Left lung (tissue), 4 donors: ENCODE measurements at regions not wholly inside any gene's neighbourhood (a gene's known extent, or its start where the extent isn't known, plus 50 kb on each side); places are given as distances from the start of the nearest gene placed in this dataset.

ENCODE experiments used
- ATAC-seq: fragments of 200-7000 bp; cut with Tn5 transposase; one replicate; pipeline ENCODE4 v1.9.1; 2020; ENCODE audit warnings: moderate library complexity
- DNase-seq, 4 donors: peaks; one replicate each; pipeline ENCODE4 v3.0.0-alpha.2; 2013 to 2020
- H3K27ac ChIP-seq, 2 donors: fragments of 200-600 bp; sonication (generic) in 1 of 2; one replicate each; pipeline versions ENCODE4 v1.5.0 to v1.8.0; 2020 to 2021
- H3K27me3 ChIP-seq, 2 donors: fragments of 200-600 bp; sonication (generic) in 1 of 2; one replicate each; pipeline versions ENCODE4 v1.5.0 to v1.8.0; 2020 to 2021
- H3K36me3 ChIP-seq, 2 donors: fragments of 200-600 bp; sonication (generic) in 1 of 2; one replicate each; pipeline versions ENCODE4 v1.5.0 to v1.8.0; 2020 to 2021
- H3K4me1 ChIP-seq, 2 donors: fragments of 200-600 bp; one replicate each; pipeline ENCODE4 v1.8.0; 2021
- H3K4me3 ChIP-seq, 2 donors: fragments of 200-600 bp; sonication (generic) in 1 of 2; one replicate each; pipeline versions ENCODE4 v1.5.0 to v1.8.0; 2020 to 2021; ENCODE audit warnings: mild to moderate bottlenecking in 1 of 2
- H3K9me3 ChIP-seq, 2 donors: fragments of 200-600 bp; sonication (generic) in 1 of 2; one replicate each; pipeline versions ENCODE4 v1.5.0 to v1.8.0; 2020 to 2021
- CTCF ChIP-seq, 2 donors: fragments of 200-600 bp; sonication (generic) in 1 of 2; IDR thresholded peaks; one replicate each; pipeline versions ENCODE4 v1.5.0 to v1.8.0; 2021; ENCODE audit warnings: antibody characterized with exemption in 2 of 2
- intact Hi-C, 2 donors: fragments of 100-400 bp; cut with DNase I; formaldehyde crosslinking; loops; one replicate each; pipeline versions ENCODE4 v1.11.2 to v1.14.2; 2022
- donor health status: DM: no; HTN: yes; CAD: no.
- donor health status: DM: no; HTN: no; CAD: no.

GRCh38 chr4:85243857-85244256 lies 231.1 kb upstream of the ARHGAP24 start:
- Histone ChIP-seq H3K4me1 (no peaks in the 10 kb centered on the region), H3K9me3 (peaks cover 0 to 8% of the 10 kb centered on the region in 2 donors), H3K36me3 (no peaks in the 10 kb centered on the region), H3K27me3 (no peaks in the 10 kb centered on the region), H3K4me3 (no peak overlapping the region), H3K27ac (no peak overlapping the region)
- peak; percentile 25 for ATAC-seq
- peak in 1 of 4 donors; percentile 1 for DNase-seq
- intact Hi-C loops: no loop called here
- no peak for TF ChIP-seq CTCF (IDR thresholded peaks at IDR 0.05)

- peaks cover 0 to 6% of the 10 kb centered on the region in 2 donors for H3K9me3 ChIP-seq
- H3K4me3 ChIP-seq: no peak overlapping the region
- intact Hi-C loops: no loop called here
- no peaks in the 10 kb centered on the region for H3K27me3 ChIP-seq
- TF ChIP-seq CTCF (IDR thresholded peaks at IDR 0.05): no peak
- DNase-seq (no peak), ATAC-seq (peak; percentile 68)
- no peaks in the 10 kb centered on the region for H3K4me1 ChIP-seq
- no peak overlapping the region for H3K27ac ChIP-seq
- H3K36me3 ChIP-seq: no peaks in the 10 kb centered on the region
These were observed 230.3 kb upstream of the ARHGAP24 start for GRCh38 chr4:85244638-85245037.

- no peak for TF ChIP-seq CTCF (IDR thresholded peaks at IDR 0.05)
- H3K36me3 ChIP-seq: no peaks in the 10 kb centered on the region
- no peak overlapping the region for H3K4me3 ChIP-seq
- H3K9me3 ChIP-seq: peaks cover 0 to 2% of the 10 kb centered on the region in 2 donors
- ATAC-seq (no peak), DNase-seq (peak in 1 of 4 donors; percentile 70)
- no peaks in the 10 kb centered on the region for H3K27me3 ChIP-seq
- H3K4me1 ChIP-seq: no peaks in the 10 kb centered on the region
- intact Hi-C loops: no loop called here
- H3K27ac ChIP-seq: no peak overlapping the region
These were observed 228.9 kb upstream of the ARHGAP24 start for GRCh38 chr4:85246055-85246454.

DNA sequence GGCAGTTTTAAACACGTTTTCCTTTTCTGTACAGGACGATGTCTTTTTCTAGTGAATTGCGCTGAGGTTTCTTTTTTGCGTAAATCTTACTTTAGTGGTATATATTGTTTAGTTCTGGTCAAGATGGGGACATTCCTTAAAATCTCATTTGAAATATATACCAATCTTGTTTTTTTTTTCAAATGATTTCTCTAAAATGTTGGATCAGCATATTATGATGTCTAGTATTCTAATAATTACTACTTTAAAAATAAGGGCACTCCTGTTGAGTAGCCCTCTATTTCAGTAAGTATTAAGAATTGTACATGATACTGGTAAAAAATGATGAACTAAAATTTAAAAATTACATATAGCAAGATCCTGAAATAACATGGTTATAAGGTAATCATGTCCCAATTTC lies 224.1 kb upstream of the ARHGAP24 start:
- Histone ChIP-seq H3K36me3 (no peaks in the 10 kb centered on the region), H3K4me3 (no peak overlapping the region), H3K9me3 (peaks cover 0 to 17% of the 10 kb centered on the region in 2 donors), H3K4me1 (no peaks in the 10 kb centered on the region), H3K27me3 (no peaks in the 10 kb centered on the region), H3K27ac (no peak overlapping the region)
- DNase-seq (no peak), ATAC-seq (no peak)
- no peak for TF ChIP-seq CTCF (IDR thresholded peaks at IDR 0.05)
- intact Hi-C loops: loop anchor here in 1 of 2 donors (10.0 kb wide), 1 partner anchor 314 kb away; no protein-coding TSS in a partner anchor

GRCh38 chr4:85257817-85258370 lies 217.1 kb upstream of the ARHGAP24 start:
- intact Hi-C loops: loop anchor here in 1 of 2 donors (10.0 kb wide), 1 partner anchor 307 kb away; no protein-coding TSS in a partner anchor
- no peaks in the 10 kb centered on the region for H3K4me1 ChIP-seq
- no peaks in the 10 kb centered on the region for H3K27me3 ChIP-seq
- TF ChIP-seq CTCF (IDR thresholded peaks at IDR 0.05): no peak
- no peak overlapping the region for H3K4me3 ChIP-seq
- ATAC-seq (no peak), DNase-seq (no peak)
- H3K36me3 ChIP-seq: no peaks in the 10 kb centered on the region
- H3K27ac ChIP-seq: no peak overlapping the region
- H3K9me3 ChIP-seq: peaks cover 0 to 17% of the 10 kb centered on the region in 2 donors
